ENCODE measurements at regions not wholly inside any gene's neighbourhood (a gene's known extent, or its start where the extent isn't known, plus 50 kb on each side); places are given as distances from the start of the nearest gene placed in this dataset.
A peak's percentile ranks its signal among the peaks of the same experiment; 100 is the strongest.

GRCh38 chr4:45199736-45200135, 473.4 kb upstream of the GNPDA2 start:
- no peak for TF ChIP-seq CTCF (conservative IDR thresholded peaks at IDR 0.05; ENCODE audit: low read depth, low read length)
- no peak for DNase-seq (ENCODE audit: low read depth)
- H3K4me3 ChIP-seq (ENCODE audit: low read length): no peak overlapping the region

- peak; percentile 51 for DNase-seq (ENCODE audit: low read depth)
- H3K4me3 ChIP-seq (ENCODE audit: low read length): no peak overlapping the region
- no peak for TF ChIP-seq CTCF (conservative IDR thresholded peaks at IDR 0.05; ENCODE audit: low read depth, low read length)
Observed at GRCh38 chr4:45188501-45188900, 462.1 kb upstream of the GNPDA2 start.

- no peak for DNase-seq (ENCODE audit: low read depth)
- no peak for TF ChIP-seq CTCF (conservative IDR thresholded peaks at IDR 0.05; ENCODE audit: low read depth, low read length)
- no peak overlapping the region for H3K4me3 ChIP-seq (ENCODE audit: low read length)
Observed at GRCh38 chr4:45186249-45186648, 459.9 kb upstream of the GNPDA2 start.

GRCh38 chr4:45183905-45184304, 457.5 kb upstream of the GNPDA2 start:
- DNase-seq (ENCODE audit: low read depth): peak; percentile 55
- TF ChIP-seq CTCF (conservative IDR thresholded peaks at IDR 0.05; ENCODE audit: low read depth, low read length): no peak
- H3K4me3 ChIP-seq (ENCODE audit: low read length): no peak overlapping the region

GRCh38 chr4:45172636-45173035, 446.3 kb upstream of the GNPDA2 start:
- TF ChIP-seq CTCF (conservative IDR thresholded peaks at IDR 0.05; ENCODE audit: low read depth, low read length): no peak
- H3K4me3 ChIP-seq (ENCODE audit: low read length): no peak overlapping the region
- no peak for DNase-seq (ENCODE audit: low read depth)

- DNase-seq (ENCODE audit: low read depth): no peak
- no peak overlapping the region for H3K4me3 ChIP-seq (ENCODE audit: low read length)
- TF ChIP-seq CTCF (conservative IDR thresholded peaks at IDR 0.05; ENCODE audit: low read depth, low read length): no peak
Observed at GRCh38 chr4:45160951-45161350, 434.6 kb upstream of the GNPDA2 start.

GRCh38 chr4:45155081-45155777, 428.9 kb upstream of the GNPDA2 start:
- H3K4me3 ChIP-seq (ENCODE audit: low read length): no peak overlapping the region
- peak; percentile 33 for DNase-seq (ENCODE audit: low read depth)
- no peak for TF ChIP-seq CTCF (conservative IDR thresholded peaks at IDR 0.05; ENCODE audit: low read depth, low read length)
